HepG2 (cell line): ENCODE measurements at regions not wholly inside any gene's neighbourhood (a gene's known extent, or its start where the extent isn't known, plus 50 kb on each side); places are given as distances from the start of the nearest gene placed in this dataset.

ENCODE experiments used
- CEBPB ChIP-seq: IDR thresholded peaks from 2 replicates; pipeline ENCODE4 v1.6.1; 2011; ENCODE audit warnings: low read depth, low read length, improper control_type of control experiment, borderline replicate concordance
- DR1 ChIP-seq: sonication (generic); formaldehyde crosslinking; IDR thresholded peaks from 2 replicates; pipeline ENCODE4 v1.8.0; 2021; ENCODE audit warnings: mild to moderate bottlenecking, missing genetic modification reagents, inconsistent platforms
- ERF ChIP-seq: IDR thresholded peaks from 2 replicates; pipeline ENCODE4 v1.6.1; 2018; ENCODE audit warnings: missing biosample characterization, missing genetic modification reagents
- FOSL1 ChIP-seq: sonication (generic); formaldehyde crosslinking; IDR thresholded peaks from 2 replicates; pipeline ENCODE4 v1.9.0; 2021; ENCODE audit warnings: missing genetic modification reagents, borderline replicate concordance
- GABPB1 ChIP-seq: IDR thresholded peaks from 2 replicates; pipeline ENCODE4 v1.6.1; 2016; ENCODE audit warnings: mild to moderate bottlenecking, missing genetic modification reagents, moderate library complexity, missing compliant biosample characterization
- GPN1 ChIP-seq: sonication (generic); formaldehyde crosslinking; IDR thresholded peaks from 2 replicates; pipeline ENCODE4 v1.5.1; 2020; ENCODE audit warnings: missing genetic modification reagents, borderline replicate concordance
- NR2F1 ChIP-seq, 2 experiments: fragments of 450-650 bp in 1 of 2; formaldehyde crosslinking in 1 of 2; IDR thresholded peaks; 2 replicates each; pipeline versions ENCODE4 v1.5.0 to v1.6.1; 2016 to 2020; ENCODE audit warnings: mild to moderate bottlenecking in 1 of 2, missing compliant biosample characterization in 1 of 2, missing genetic modification reagents in 1 of 2, moderate library complexity in 1 of 2
- PCBP2 ChIP-seq: fragments of 200-400 bp; formaldehyde crosslinking; optimal IDR thresholded peaks from 2 replicates; pipeline ENCODE3; 2018; ENCODE audit warnings: low read length, low read depth; ENCODE audit not compliant: poor library complexity, severe bottlenecking
- ZBTB20 ChIP-seq: sonication (generic); formaldehyde crosslinking; IDR thresholded peaks from 2 replicates; pipeline ENCODE4 v1.8.1; 2023; ENCODE audit warnings: missing genetic modification reagents, low read depth, mild to moderate bottlenecking, borderline replicate concordance
- ZBTB40 ChIP-seq, 2 experiments: fragments of 450-650 bp in 1 of 2; sonication (generic) in 1 of 2; formaldehyde crosslinking in 1 of 2; IDR thresholded peaks; 2 replicates each; pipeline versions ENCODE4 v1.6.1 to v1.8.0; 2016 to 2022; ENCODE audit warnings: antibody characterized with exemption in 1 of 2, mild to moderate bottlenecking in 1 of 2, missing genetic modification reagents in 1 of 2
- ZNF576 ChIP-seq: sonication (generic); formaldehyde crosslinking; IDR thresholded peaks from 2 replicates; pipeline ENCODE4 v1.4.0; 2020; ENCODE audit warnings: mild to moderate bottlenecking, missing genetic modification reagents
- ZNF646 ChIP-seq: sonication (generic); formaldehyde crosslinking; IDR thresholded peaks from 2 replicates; pipeline ENCODE4 v1.9.0; 2021; ENCODE audit warnings: mild to moderate bottlenecking, missing genetic modification reagents

- TF ChIP-seq ZBTB40 (IDR thresholded peaks at IDR 0.05) (no peak), ZBTB40 (CRISPR knock-in tag; IDR thresholded peaks at IDR 0.05) (no peak), PCBP2 (no peak), ZBTB20 (CRISPR knock-in tag) (no peak), FOSL1 (CRISPR knock-in tag) (peak; percentile 64; the same call in 1 of the 2 replicates), GABPB1 (CRISPR knock-in tag) (peak; percentile 24; the same call in 1 of the 2 replicates), NR2F1 (CRISPR knock-in tag; IDR thresholded peaks at IDR 0.05) (0 out of 4 replicates have a peak, but pooled peaks of 1 of the 2 experiments have one; percentile 25), CEBPB (0 out of 2 replicates have a peak, but pooled peaks have one; percentile 31), ZNF646 (CRISPR knock-in tag) (no peak), ZNF576 (CRISPR knock-in tag) (no peak), ERF (CRISPR knock-in tag) (0 out of 2 replicates have a peak, but pooled peaks have one; percentile 41), DR1 (CRISPR knock-in tag) (no peak), GPN1 (CRISPR knock-in tag) (no peak)
These were observed 119.8 kb downstream of the SIK1 start (continued) for GRCh38 chr21:43306911-43307676.
